ENCODE measurements at regions not wholly inside any gene's neighbourhood (a gene's known extent, or its start where the extent isn't known, plus 50 kb on each side); places are given as distances from the start of the nearest gene placed in this dataset.

GRCh38 chr12:65598688-65599087 is 225.6 kb upstream of the HMGA2 start:
- peaks cover 0 to 22% (median 5%) of the 10 kb centered on the region in 5 donors for H3K4me1 ChIP-seq (ENCODE audit: control insufficient read depth in 5 of 5, insufficient read depth in 5 of 5, low read length in 5 of 5)
- H3K9ac ChIP-seq (ENCODE audit: insufficient read depth in 1 of 2, low read length in 2 of 2) = no peak overlapping the region
- no peaks in the 10 kb centered on the region for H3K36me3 ChIP-seq (ENCODE audit: control insufficient read depth in 4 of 4, insufficient read depth in 4 of 4, low read length in 4 of 4)
- peaks cover 3 to 5% (median 4%) of the 10 kb centered on the region in 3 donors for H3K27me3 ChIP-seq (ENCODE audit: control insufficient read depth in 3 of 3, insufficient read depth in 3 of 3, low read length in 2 of 3)
- H3K4me3 ChIP-seq = no peak overlapping the region
- DNase-seq (no peak), ATAC-seq (ENCODE audit: insufficient read depth, low FRiP score) (no peak)
- TF ChIP-seq CTCF (IDR thresholded peaks at IDR 0.05; ENCODE audit: control extremely low read depth, extremely low read depth) = no peak
- WGBS, 2 donors = 90 to 96% methylated on average over 1 of the region's 1 CpG
- H3K9me3 ChIP-seq (ENCODE audit: control insufficient read depth in 4 of 4, insufficient read depth in 3 of 4, low read length in 3 of 4) = peaks cover 0 to 2% (median 0%) of the 10 kb centered on the region in 4 donors
- no peak overlapping the region for H3K27ac ChIP-seq (ENCODE audit: low read depth in 1 of 2, low read length in 1 of 2)

- ATAC-seq (ENCODE audit: insufficient read depth, low FRiP score) = no peak
- Histone ChIP-seq H3K27me3 (ENCODE audit: control insufficient read depth in 3 of 3, insufficient read depth in 3 of 3, low read length in 2 of 3) (peaks cover 0 to 5% (median 4%) of the 10 kb centered on the region in 3 donors), H3K27ac (ENCODE audit: low read depth in 1 of 2, low read length in 1 of 2) (no peak overlapping the region), H3K9ac (ENCODE audit: insufficient read depth in 1 of 2, low read length in 2 of 2) (no peak overlapping the region), H3K4me1 (ENCODE audit: control insufficient read depth in 5 of 5, insufficient read depth in 5 of 5, low read length in 5 of 5) (peaks cover 0 to 17% (median 5%) of the 10 kb centered on the region in 5 donors), H3K36me3 (ENCODE audit: control insufficient read depth in 4 of 4, insufficient read depth in 4 of 4, low read length in 4 of 4) (no peaks in the 10 kb centered on the region), H3K4me3 (no peak overlapping the region), H3K9me3 (ENCODE audit: control insufficient read depth in 4 of 4, insufficient read depth in 3 of 4, low read length in 3 of 4) (no peaks in the 10 kb centered on the region)
- peak in 1 of 3 donors; percentile 29 for DNase-seq
- TF ChIP-seq CTCF (IDR thresholded peaks at IDR 0.05; ENCODE audit: control extremely low read depth, extremely low read depth) = no peak
- 19 to 28% methylated on average over 5 of the region's 5 CpGs for WGBS, 2 donors
These were observed 222.1 kb upstream of the HMGA2 start for GRCh38 chr12:65602253-65602609.

GRCh38 chr12:65602610-65603295 is 221.5 kb upstream of the HMGA2 start:
- Histone ChIP-seq H3K36me3 (ENCODE audit: control insufficient read depth in 4 of 4, insufficient read depth in 4 of 4, low read length in 4 of 4) (no peaks in the 10 kb centered on the region), H3K4me1 (ENCODE audit: control insufficient read depth in 5 of 5, insufficient read depth in 5 of 5, low read length in 5 of 5) (peaks cover 0 to 17% (median 5%) of the 10 kb centered on the region in 5 donors), H3K9ac (ENCODE audit: insufficient read depth in 1 of 2, low read length in 2 of 2) (no peak overlapping the region), H3K27ac (ENCODE audit: low read depth in 1 of 2, low read length in 1 of 2) (peak overlapping the region; percentile 9 to 65), H3K27me3 (ENCODE audit: control insufficient read depth in 3 of 3, insufficient read depth in 3 of 3, low read length in 2 of 3) (peaks cover 0 to 5% (median 4%) of the 10 kb centered on the region in 3 donors), H3K9me3 (ENCODE audit: control insufficient read depth in 4 of 4, insufficient read depth in 3 of 4, low read length in 3 of 4) (peaks cover 0 to 1% (median 0%) of the 10 kb centered on the region in 4 donors), H3K4me3 (no peak overlapping the region)
- peak; percentile 53 for TF ChIP-seq CTCF (IDR thresholded peaks at IDR 0.05; ENCODE audit: control extremely low read depth, extremely low read depth)
- ATAC-seq (ENCODE audit: insufficient read depth, low FRiP score) (peak; percentile 84), DNase-seq (peak; percentile 83 to 89 (median 87))
- 14 to 30% methylated on average over 11 of the region's 11 CpGs for WGBS, 2 donors
